ENCODE measurements at regions not wholly inside any gene's neighbourhood (a gene's known extent, or its start where the extent isn't known, plus 50 kb on each side); places are given as distances from the start of the nearest gene placed in this dataset.

- no peak for TF ChIP-seq CTCF (IDR thresholded peaks at IDR 0.05; ENCODE audit: insufficient read depth, low read length, poor library complexity, severe bottlenecking)
- no peak for TF ChIP-seq EZH2phosphoT487 (conservative IDR thresholded peaks at IDR 0.05; ENCODE audit: low read length)
These were observed 223.4 kb downstream of the SP3 start for GRCh38 chr2:173741759-173742158.
